Mesothelial cell of epicardium (in vitro differentiated cells): ENCODE measurements at regions not wholly inside any gene's neighbourhood (a gene's known extent, or its start where the extent isn't known, plus 50 kb on each side); places are given as distances from the start of the nearest gene placed in this dataset.

Source experiments
- DNase-seq, 2 experiments: peaks; one replicate each; pipeline ENCODE4 v3.0.0; 2021; ENCODE audit warnings: low spot score in 2 of 2; ENCODE audit not compliant: unreplicated experiment in 2 of 2
- H3K27ac Mint-ChIP-seq: 2 replicates; pipeline ENCODE4 v1.8.0; 2021; ENCODE audit warnings: mixed read lengths
- H3K27me3 Mint-ChIP-seq: 2 replicates; pipeline ENCODE4 v1.8.0; 2021; ENCODE audit warnings: low read depth, mixed read lengths
- H3K36me3 Mint-ChIP-seq: 2 replicates; pipeline ENCODE4 v1.8.0; 2021; ENCODE audit warnings: mixed read lengths
- H3K4me1 Mint-ChIP-seq: 2 replicates; pipeline ENCODE4 v1.8.0; 2021; ENCODE audit warnings: mixed read lengths
- H3K4me3 Mint-ChIP-seq: 2 replicates; pipeline ENCODE4 v1.8.0; 2021; ENCODE audit warnings: mild to moderate bottlenecking, moderate library complexity, mixed read lengths
- H3K9me3 Mint-ChIP-seq: 2 replicates; pipeline ENCODE4 v1.8.0; 2021; ENCODE audit warnings: mixed read lengths
- CTCF ChIP-seq: fragments of 200-600 bp; sonication (generic); IDR thresholded peaks from one replicate; pipeline ENCODE4 v1.5.0; 2021; ENCODE audit warnings: antibody characterized with exemption; ENCODE audit not compliant: unreplicated experiment

GRCh38 chr5:67416133-67416937, 219.7 kb upstream of the CD180 start:
- no peaks in the 10 kb centered on the region for H3K27me3 Mint-ChIP-seq
- TF ChIP-seq CTCF, result no peak
- H3K9me3 Mint-ChIP-seq, result no peaks in the 10 kb centered on the region
- no peak for DNase-seq
- H3K4me3 Mint-ChIP-seq, result no peak overlapping the region
- no peak overlapping the region for H3K27ac Mint-ChIP-seq
- no peaks in the 10 kb centered on the region for H3K36me3 Mint-ChIP-seq
- H3K4me1 Mint-ChIP-seq, result peaks cover 7% of the 10 kb centered on the region

- no peak for TF ChIP-seq CTCF
- H3K9me3 Mint-ChIP-seq, result no peaks in the 10 kb centered on the region
- peaks cover 7% of the 10 kb centered on the region for H3K4me1 Mint-ChIP-seq
- no peak overlapping the region for H3K4me3 Mint-ChIP-seq
- DNase-seq, result no peak
- no peak overlapping the region for H3K27ac Mint-ChIP-seq
- H3K36me3 Mint-ChIP-seq, result no peaks in the 10 kb centered on the region
- no peaks in the 10 kb centered on the region for H3K27me3 Mint-ChIP-seq
These were observed 218.1 kb upstream of the CD180 start for GRCh38 chr5:67414712-67415111.

GRCh38 chr5:67413721-67414120, 217.1 kb upstream of the CD180 start:
- Mint-ChIP-seq H3K4me1 (peaks cover 7% of the 10 kb centered on the region), H3K9me3 (no peaks in the 10 kb centered on the region), H3K36me3 (no peaks in the 10 kb centered on the region), H3K27ac (no peak overlapping the region), H3K27me3 (no peaks in the 10 kb centered on the region), H3K4me3 (no peak overlapping the region)
- DNase-seq, result no peak
- TF ChIP-seq CTCF, result no peak

- DNase-seq, result no peak
- Mint-ChIP-seq H3K4me3 (no peak overlapping the region), H3K36me3 (no peaks in the 10 kb centered on the region), H3K27me3 (no peaks in the 10 kb centered on the region), H3K27ac (no peak overlapping the region), H3K9me3 (no peaks in the 10 kb centered on the region), H3K4me1 (peaks cover 2% of the 10 kb centered on the region)
- TF ChIP-seq CTCF, result no peak
These were observed 212.7 kb upstream of the CD180 start for GRCh38 chr5:67409126-67409777.

GRCh38 chr5:67407979-67408378, 211.4 kb upstream of the CD180 start:
- Mint-ChIP-seq H3K27me3 (no peaks in the 10 kb centered on the region), H3K27ac (no peak overlapping the region)

More at GRCh38 chr5:67407979-67408378, 211.4 kb upstream of the CD180 start:
- no peak for TF ChIP-seq CTCF
- DNase-seq, result no peak
- peaks cover 2% of the 10 kb centered on the region for H3K4me1 Mint-ChIP-seq
- no peak overlapping the region for H3K4me3 Mint-ChIP-seq
- no peaks in the 10 kb centered on the region for H3K9me3 Mint-ChIP-seq
- H3K36me3 Mint-ChIP-seq, result no peaks in the 10 kb centered on the region
